ENCODE measurements at regions not wholly inside any gene's neighbourhood (a gene's known extent, or its start where the extent isn't known, plus 50 kb on each side); places are given as distances from the start of the nearest gene placed in this dataset.
A peak's percentile ranks its signal among the peaks of the same experiment; 100 is the strongest.

DNA sequence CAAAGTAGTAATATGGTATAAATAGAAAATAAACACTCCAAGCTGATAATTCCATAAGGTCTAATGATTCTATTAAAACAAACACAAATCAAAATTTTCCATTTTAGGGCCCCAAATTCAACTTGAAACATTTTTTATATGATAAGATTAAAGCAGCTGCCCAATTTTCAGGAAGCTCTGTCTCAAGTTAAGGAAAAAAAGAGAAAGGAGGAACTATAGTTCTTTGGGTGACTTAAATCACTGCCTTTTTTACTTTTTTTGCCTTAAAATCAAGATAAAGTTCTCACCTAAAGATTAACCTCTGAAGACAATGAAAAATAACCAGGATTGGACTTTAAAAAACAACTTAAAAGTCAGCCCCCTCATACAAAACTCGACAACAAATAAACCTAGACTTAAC lies 76.0 kb upstream of the IFNE start:
- no peak for DNase-seq
- no peaks in the 10 kb centered on the region for H3K9me3 ChIP-seq
- no peak for TF ChIP-seq POLR2A (IDR thresholded peaks at IDR 0.05)
- TF ChIP-seq, protein P1, sequence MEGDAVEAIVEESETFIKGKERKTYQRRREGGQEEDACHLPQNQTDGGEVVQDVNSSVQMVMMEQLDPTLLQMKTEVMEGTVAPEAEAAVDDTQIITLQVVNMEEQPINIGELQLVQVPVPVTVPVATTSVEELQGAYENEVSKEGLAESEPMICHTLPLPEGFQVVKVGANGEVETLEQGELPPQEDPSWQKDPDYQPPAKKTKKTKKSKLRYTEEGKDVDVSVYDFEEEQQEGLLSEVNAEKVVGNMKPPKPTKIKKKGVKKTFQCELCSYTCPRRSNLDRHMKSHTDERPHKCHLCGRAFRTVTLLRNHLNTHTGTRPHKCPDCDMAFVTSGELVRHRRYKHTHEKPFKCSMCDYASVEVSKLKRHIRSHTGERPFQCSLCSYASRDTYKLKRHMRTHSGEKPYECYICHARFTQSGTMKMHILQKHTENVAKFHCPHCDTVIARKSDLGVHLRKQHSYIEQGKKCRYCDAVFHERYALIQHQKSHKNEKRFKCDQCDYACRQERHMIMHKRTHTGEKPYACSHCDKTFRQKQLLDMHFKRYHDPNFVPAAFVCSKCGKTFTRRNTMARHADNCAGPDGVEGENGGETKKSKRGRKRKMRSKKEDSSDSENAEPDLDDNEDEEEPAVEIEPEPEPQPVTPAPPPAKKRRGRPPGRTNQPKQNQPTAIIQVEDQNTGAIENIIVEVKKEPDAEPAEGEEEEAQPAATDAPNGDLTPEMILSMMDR (IDR thresholded peaks at IDR 0.05) = no peak
- peaks cover 0 to 4% of the 10 kb centered on the region in 2 donors for H3K27me3 ChIP-seq
- H3K27ac ChIP-seq = peak overlapping the region in 3 of 4 donors; percentile 77 to 87 (median 84)
- no peaks in the 10 kb centered on the region for H3K36me3 ChIP-seq
- peaks cover 0 to 7% (median 2%) of the 10 kb centered on the region in 4 donors for H3K4me1 ChIP-seq
- peak overlapping the region in 3 of 4 donors; percentile 65 to 97 (median 70) for H3K4me3 ChIP-seq

DNA sequence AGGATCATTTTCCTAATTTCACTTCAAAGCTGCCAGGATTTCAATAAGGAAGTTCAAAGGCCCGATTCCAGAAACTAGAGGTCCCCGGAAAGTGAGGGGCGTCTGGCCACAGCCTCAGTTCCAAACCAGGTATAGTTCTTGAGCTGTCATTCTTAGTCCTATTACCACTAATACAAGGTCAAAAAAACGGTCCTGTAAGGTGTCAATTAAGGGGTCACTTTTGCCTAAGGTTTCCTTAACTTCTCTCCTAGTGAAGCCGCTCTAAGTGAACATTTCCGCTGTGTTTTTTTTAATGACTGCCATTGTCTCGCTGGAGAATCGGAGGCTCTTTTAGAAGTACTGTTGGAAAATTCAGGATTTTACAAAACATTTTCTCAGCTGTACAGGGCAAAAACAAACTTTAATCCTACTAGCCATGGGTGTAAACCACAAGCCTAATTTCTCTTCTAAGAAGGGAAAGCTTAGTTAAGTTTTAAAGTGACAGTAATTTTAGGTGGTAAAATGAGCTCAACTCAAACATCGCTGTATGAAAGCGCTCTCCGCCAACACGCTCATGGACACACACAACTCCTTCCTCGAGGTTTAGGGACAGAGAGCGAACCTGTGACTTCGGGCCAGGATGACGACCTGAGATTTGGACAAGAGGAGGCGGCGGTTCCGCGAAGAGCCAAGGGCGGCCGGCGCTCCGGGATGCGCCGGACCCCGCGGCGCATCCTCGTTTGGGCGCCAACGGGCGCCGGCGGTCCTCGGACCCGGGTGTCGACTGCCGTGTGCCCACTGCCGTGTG lies 76.7 kb upstream of the IFNE start:
- Histone ChIP-seq H3K27ac (peak overlapping the region; percentile 18 to 87 (median 80)), H3K4me1 (peaks cover 0 to 7% (median 2%) of the 10 kb centered on the region in 4 donors), H3K4me3 (peak overlapping the region; percentile 53 to 97 (median 68)), H3K36me3 (no peaks in the 10 kb centered on the region), H3K9me3 (no peaks in the 10 kb centered on the region), H3K27me3 (peaks cover 0 to 4% of the 10 kb centered on the region in 2 donors)
- no peak for DNase-seq
- TF ChIP-seq POLR2A (IDR thresholded peaks at IDR 0.05) = no peak
- TF ChIP-seq, protein P1 (IDR thresholded peaks at IDR 0.05) = no peak

DNA sequence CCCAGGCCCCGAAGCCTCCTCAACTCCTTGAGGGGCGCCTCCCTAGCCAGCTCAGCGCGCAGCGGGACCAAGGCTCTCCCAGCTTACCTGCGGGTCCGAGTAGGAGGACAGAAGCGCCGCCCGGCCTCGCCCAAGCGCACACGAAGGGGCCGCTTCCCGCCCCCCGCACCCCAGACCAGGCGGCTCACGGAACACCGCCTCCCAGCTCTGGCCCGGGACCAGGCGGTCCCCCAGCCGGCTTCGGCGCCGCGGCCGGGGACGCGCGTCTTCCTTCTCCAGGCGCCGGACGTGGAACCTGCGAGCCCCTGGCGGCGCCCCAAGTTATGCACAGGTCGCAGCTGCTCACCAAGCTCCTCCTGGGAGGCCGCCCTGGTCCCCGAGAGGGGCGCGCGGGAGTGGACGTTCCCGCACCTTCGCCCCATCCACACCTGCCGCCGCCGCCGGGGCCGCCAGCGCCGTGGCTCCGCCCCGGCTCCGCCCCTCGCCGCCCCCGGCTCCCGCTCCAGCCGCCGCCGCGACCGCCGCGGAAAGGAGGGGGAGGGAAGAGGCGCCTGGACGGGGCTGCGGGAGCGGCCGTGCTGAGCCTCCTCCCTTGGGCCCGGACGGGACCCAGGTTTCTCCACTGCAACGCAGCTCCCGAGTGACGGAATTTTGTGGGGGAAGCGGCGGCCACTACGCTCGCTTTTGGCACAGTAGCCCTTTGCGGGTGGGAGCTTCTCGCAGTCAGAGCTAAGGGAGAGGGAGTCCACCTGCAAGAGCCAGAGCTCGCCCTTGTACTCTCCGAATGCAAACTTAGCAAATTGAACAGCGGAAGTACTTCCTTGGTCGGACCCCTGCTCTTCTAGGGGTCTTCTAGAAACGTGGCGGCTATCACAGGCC lies 77.5 kb upstream of the IFNE start:
- peak overlapping the region; percentile 53 to 97 (median 68) for H3K4me3 ChIP-seq
- peaks cover 0 to 4% of the 10 kb centered on the region in 2 donors for H3K27me3 ChIP-seq
- peak; percentile 91 to 96 for TF ChIP-seq POLR2A (IDR thresholded peaks at IDR 0.05)
- TF ChIP-seq, protein P1 (IDR thresholded peaks at IDR 0.05) = peak in 3 of 6 experiments; percentile 49 to 68 (median 55)
- no peaks in the 10 kb centered on the region for H3K9me3 ChIP-seq
- DNase-seq = peak in 2 of 3 donors; percentile 83 to 91
- H3K36me3 ChIP-seq = no peaks in the 10 kb centered on the region
- H3K27ac ChIP-seq = peak overlapping the region; percentile 18 to 87 (median 80)
- peaks cover 0 to 7% (median 2%) of the 10 kb centered on the region in 4 donors for H3K4me1 ChIP-seq

DNA sequence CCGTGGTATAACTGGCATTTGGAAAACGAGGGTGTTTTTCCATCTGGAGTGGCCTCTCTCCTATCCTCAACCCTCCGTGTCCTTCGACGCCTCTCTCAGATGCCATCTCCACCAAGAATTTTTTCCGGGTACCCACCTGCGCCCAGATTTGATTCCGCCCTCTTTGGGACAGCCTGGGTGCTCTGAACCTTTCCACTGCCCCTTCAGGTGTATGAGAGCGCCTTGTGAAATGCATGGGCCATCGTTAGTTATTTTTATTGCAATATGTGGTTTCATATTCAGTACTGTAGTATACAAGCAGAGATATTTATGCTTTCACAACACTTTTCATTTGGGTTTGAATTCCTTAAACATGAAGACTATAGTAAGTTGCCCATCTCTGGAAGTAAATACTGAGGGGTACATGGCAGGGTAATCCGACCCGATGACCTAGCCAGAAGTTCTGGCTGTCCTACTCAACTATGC lies 78.2 kb upstream of the IFNE start:
- Histone ChIP-seq H3K36me3 (no peaks in the 10 kb centered on the region), H3K27ac (peak overlapping the region in 3 of 4 donors; percentile 53 to 87 (median 84)), H3K9me3 (no peaks in the 10 kb centered on the region), H3K4me3 (peak overlapping the region in 3 of 4 donors; percentile 65 to 97 (median 70)), H3K27me3 (peaks cover 0 to 4% of the 10 kb centered on the region in 2 donors), H3K4me1 (peaks cover 0 to 7% (median 2%) of the 10 kb centered on the region in 4 donors)
- TF ChIP-seq POLR2A (IDR thresholded peaks at IDR 0.05) = no peak
- TF ChIP-seq, protein P1 (IDR thresholded peaks at IDR 0.05) = no peak
- DNase-seq = no peak

DNA sequence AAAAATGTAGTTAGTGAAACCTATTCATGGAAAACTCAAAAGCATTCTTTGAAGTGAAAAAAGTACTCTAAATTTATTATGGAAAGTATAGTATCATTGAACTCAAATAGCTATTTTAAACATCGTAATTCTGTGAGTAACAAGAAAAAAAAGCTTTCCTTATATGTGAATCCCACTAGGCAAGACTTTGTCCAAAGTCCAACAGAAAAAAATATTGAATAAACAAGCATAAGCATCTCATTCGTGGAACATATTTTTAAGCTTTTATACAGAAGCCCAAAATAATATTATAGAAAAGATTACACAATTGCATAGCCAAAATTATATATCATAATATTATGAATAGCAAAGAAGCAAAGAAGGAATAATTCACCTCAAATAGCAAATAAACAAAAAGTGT lies 79.4 kb upstream of the IFNE start:
- TF ChIP-seq, protein P1 (IDR thresholded peaks at IDR 0.05) = no peak
- no peak for TF ChIP-seq POLR2A (IDR thresholded peaks at IDR 0.05)
- Histone ChIP-seq H3K4me3 (no peak overlapping the region), H3K4me1 (peaks cover 0 to 7% (median 2%) of the 10 kb centered on the region in 4 donors), H3K36me3 (no peaks in the 10 kb centered on the region), H3K27ac (no peak overlapping the region), H3K9me3 (no peaks in the 10 kb centered on the region), H3K27me3 (peaks cover 0 to 4% of the 10 kb centered on the region in 2 donors)
- DNase-seq = no peak
